ENCODE measurements at regions not wholly inside any gene's neighbourhood (a gene's known extent, or its start where the extent isn't known, plus 50 kb on each side); places are given as distances from the start of the nearest gene placed in this dataset.

GRCh38 chr19:31897292-31897691, 448.1 kb upstream of the ZNF507 start:
- DNase-seq = no peak

- no peak for DNase-seq
Observed at GRCh38 chr19:31900991-31901390, 444.4 kb upstream of the ZNF507 start.

DNA sequence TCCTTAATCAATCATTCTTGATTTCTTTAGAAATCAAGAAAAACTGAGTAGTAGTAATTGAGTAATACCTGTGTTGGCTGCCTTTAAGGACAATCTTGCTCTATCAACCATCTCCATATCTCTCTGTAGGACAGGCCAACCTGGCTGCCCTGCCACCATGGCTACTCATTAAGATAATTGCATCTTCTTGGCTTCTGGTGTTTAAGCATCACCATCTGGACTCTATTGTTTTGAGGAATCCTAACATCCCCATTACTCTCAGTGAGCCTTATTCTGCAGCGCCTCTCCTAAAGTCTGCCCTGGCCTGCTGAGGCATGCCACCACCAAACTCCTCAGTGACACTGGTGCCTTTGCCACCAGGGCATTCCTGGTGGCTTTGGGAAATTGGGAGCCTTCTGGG, 442.6 kb upstream of the ZNF507 start:
- no peak for DNase-seq

DNA sequence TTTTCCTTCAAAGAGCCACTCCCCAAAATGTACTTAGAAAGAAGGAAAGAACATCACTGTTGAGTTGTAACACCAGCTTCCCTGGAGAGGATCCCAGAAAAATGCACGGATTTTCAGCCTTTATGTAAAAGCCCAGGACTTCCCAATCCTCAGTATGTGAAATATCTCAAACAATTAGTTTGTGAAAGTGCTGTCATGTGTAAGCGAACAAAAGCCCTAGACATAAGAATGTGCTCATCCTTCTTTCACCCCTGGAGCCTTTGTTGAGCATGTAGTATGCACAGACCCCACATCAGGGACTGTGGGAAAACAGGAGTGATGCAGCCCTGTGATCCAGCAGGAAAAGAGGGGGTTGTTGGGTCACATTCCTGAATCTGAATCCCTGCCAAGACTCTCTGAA, 441.4 kb upstream of the ZNF507 start:
- no peak for DNase-seq

DNA sequence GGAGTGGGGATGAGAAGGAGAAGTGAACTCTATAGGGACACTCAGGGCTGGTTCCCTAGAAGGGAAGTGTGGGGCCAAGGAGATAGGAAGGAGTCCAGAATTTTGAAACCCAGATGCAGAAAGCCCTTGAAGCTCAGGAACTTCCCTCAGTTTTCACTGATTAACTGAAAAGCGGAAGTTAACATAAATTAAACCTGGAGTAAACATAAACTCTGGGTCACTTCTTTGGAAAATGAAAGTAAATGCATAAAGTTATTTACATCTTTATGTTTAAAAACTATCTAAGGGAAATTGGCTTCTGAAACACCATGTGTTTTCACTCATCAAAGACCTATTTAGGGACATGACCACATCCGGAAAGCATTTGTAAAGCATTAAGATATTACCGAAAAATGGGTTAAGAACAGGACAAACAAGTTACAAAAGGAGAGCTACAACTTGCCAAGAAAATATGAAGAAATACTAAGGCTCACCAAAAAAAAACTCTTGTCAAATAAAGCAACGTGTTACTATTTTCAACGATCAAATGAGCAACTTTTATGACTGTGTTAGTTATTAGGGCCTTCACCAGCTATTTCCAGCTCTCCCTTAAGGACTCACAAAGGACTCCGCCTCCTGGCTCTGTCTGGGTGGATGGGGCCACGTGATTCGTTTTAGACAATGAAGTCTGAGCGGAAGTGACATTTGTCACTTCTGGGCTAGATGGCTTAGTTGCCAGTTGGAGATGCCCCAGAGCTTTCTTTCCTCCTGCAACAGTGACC, 439.1 kb upstream of the ZNF507 start:
- DNase-seq = no peak

- no peak for DNase-seq
Observed at GRCh38 chr19:31907661-31908060, 437.7 kb upstream of the ZNF507 start.

GRCh38 chr19:31908080-31908479, 437.3 kb upstream of the ZNF507 start:
- DNase-seq = no peak

DNA sequence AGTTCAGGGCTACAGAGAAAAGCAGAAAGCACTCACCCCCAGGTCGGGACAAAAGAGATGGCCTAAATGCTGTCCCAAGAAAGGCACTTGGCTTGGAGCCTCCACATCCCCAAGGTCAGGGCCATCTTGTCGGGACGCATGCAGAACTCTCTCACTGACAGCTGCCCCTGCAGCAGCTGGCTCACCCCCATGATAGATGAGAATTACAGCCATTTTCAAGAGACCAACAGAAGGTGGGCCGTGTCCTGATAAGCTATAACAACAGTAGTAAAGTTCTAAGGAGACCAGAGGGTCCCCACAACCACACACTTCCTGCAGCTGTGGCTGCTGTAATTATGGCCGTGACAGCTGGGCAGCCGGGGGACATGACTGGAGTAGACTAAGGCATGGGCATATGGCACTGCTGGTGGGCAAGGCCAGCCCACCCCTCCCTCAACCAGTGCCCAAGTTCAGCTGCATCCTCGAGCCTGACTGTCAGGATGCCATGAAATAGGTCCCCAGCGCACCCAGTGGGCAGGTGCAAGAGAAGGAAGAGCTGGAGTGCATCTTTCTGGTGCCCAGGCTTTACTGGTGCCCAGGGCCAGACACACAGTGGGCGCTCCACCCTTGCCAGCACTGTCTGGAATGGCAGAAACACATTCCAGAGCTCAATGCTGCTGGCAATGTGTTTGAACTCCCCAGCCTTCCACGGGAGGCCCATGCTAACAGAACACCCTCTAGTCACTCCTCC, 436.7 kb upstream of the ZNF507 start:
- DNase-seq = no peak

DNA sequence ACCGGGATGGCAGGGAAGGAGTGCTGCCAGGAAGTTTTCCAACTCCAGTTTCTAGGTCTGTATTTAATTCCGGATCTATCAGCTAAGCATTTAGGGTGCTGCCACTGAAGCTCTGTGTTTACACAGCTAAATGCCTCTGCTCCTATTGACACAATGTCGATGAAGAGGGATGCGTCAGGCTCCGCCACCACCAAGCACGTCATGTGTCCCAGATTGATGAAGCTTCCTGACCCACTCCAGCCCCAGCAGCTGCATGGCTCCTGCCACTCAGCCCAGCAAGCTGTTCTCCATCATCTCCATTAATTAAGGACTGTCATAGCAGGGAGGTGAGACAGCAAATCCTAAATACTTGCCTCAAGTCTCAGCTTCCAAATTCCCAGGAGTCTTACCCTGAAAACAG, 435.2 kb upstream of the ZNF507 start:
- DNase-seq = no peak

DNA sequence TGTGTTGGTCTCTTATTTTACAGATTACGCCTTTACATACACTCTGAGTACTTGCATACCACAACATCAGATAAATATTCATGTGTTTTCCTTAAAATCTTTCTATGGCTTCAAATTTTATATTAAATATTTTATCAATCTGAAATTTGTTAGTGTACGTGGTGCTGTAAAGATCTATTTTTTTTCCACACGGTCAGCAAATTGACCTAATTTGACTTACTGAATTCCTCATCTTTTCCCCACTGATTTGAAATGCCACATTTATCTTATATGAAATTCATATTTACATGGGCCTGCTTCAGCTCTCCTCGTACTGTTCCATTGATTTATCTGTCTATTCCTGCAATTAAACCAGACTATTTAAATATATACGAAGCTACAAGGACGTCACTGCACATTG, 433.8 kb upstream of the ZNF507 start:
- no peak for DNase-seq

DNA sequence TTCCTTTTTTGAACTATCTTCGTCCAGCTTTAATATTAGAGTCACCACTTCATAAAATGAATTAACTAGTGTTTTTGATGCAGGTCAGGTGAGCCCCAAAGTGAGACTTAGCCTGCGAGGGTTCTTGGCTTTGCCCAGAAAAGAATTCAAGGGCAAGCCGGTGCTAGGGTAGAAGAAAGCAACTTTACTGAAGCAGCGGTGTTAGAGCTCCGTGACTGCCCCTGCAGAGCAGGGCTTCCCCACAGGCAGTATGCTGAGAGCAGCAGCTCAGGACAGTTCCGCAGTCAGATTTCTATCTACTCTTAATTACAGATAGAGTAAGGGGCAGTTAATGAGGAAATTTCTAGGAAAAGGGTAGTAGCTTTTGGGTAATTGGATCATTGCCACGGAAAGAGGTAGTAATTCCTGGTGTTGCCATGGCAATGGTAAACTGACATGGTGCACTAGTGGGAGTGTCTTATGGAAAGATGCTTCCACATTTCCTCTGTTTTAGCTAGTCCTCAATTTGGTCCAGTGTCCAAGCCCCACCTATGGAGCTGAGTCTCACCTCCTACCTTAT, 432.2 kb upstream of the ZNF507 start:
- no peak for DNase-seq

GRCh38 chr19:31930401-31930800, 415.0 kb upstream of the ZNF507 start:
- DNase-seq = no peak

DNA sequence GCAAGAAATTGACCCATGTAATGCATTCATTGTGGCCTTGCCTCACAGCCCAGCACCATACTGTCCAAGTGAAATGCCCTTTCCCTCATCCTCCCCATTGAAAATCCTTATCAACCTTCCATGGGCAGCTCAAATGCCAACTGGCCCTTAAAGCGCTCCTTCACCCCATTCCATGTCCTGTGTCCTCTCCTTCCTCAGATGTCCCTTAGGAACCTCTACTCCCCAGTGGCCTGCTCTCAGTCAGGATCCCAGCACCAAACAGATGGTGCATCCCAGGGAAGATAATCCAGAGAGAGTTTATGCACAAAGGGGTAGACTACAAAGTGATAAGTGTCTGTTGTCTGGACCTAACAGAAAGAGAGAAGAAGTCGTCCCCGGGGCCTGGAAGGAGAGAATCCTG, 407.4 kb upstream of the ZNF507 start:
- DNase-seq = no peak

GRCh38 chr19:31938675-31939074, 406.7 kb upstream of the ZNF507 start:
- DNase-seq = no peak

DNA sequence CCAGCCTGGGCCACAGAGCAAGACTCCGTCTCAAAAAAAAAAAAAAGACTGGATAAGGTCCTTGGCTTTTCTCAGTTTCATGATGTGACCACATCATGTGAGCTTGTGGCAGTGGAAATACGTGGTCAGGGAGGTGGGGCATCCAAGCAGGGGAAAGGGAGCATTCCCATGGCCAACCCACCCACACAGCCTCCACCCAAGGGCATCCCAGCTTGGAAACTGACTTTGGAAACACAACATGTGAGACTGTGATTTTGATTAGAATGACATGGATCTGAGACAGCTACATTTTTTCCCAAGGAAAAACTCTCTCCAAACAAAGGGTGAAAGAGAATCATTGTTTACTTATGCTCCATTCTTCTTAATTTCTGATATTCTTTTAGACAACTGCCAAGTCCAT, 405.0 kb upstream of the ZNF507 start:
- DNase-seq = no peak

DNA sequence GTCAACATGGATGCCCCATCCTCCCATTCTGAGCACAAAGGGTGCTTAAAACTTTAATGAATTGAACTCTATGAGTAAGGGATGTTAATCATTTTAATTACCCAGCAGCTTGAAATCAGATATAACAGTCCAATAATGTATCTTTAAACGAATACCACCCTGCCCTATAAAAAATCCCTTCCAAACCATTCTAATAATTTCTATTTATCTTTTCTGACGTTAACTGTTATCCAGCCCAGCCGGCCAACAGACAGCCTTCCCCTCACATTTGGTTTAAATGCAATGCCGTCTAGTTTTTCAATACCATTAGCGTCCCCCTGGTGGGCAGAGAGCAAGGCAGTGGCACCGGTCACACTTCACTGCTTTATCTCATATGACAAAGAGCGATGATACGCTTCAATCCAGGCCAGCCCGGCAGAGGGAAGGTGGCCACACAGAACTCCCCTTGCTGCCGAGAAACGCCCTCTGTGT, 402.2 kb upstream of the ZNF507 start:
- DNase-seq = no peak

DNA sequence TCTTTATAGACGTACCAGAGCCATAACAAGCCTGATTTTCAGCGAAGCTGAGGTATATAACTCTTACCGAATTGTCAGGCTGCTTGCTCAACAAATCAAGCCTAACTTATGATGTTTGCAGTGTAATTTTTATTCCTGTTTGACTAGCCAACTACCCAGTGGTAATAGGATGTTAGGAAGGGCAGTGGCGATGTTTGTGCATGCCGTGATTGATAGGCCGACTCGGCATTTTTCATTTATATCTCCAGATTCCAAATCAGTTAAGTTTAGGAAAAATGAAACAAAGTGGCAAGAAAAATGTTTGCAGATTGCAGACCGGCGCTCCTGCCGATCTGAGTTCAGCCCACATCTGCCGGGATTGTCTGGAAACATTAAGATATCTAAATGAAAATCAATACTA, 401.6 kb upstream of the ZNF507 start:
- DNase-seq = no peak

DNA sequence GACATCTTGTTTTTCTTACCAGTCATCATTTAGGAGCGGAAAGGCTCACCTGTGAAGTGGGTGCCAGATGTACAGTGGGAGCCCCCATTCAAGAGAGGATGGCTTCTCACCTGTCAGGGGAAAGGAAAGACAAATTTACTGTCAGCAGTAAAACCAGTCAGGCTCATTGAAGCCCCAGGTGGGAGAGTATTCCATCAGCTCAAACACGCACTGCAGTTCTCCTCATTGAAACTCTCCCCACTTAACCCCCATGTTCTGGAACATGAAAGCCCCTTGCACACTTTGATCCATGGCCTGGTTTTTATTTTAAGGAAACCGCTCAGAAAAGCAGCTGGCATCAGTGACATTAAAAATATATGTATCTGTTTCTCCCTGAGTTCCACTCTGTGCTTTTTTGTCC, 401.1 kb upstream of the ZNF507 start:
- DNase-seq = no peak

DNA sequence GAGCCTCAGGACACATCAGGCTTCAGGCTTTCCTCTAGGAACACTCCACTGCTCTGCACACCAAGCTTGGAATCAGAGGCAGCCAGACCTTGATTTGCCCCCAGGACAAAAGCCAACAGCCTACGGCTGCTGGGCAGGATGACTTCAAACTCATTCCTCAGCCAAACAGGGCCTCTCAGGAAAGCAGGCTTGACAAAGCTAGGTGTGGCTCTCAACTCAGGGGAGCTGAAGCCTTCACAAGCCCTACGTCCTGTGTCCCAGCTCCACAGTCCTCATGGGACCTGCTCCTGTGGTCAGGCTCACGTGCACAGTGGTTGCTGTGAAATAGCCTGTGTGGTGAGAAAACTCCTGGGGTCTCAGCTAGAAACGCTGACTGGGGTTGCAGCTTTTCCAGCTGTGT, 398.9 kb upstream of the ZNF507 start:
- no peak for DNase-seq

- no peak for DNase-seq
Observed at GRCh38 chr19:31947436-31948115, 397.8 kb upstream of the ZNF507 start.

GRCh38 chr19:31952693-31953092, 392.7 kb upstream of the ZNF507 start:
- no peak for DNase-seq

GRCh38 chr19:31955061-31955460, 390.3 kb upstream of the ZNF507 start:
- DNase-seq = no peak

- DNase-seq = no peak
Observed at GRCh38 chr19:31955884-31956283, 389.5 kb upstream of the ZNF507 start.
